ENCODE measurements at regions not wholly inside any gene's neighbourhood (a gene's known extent, or its start where the extent isn't known, plus 50 kb on each side); places are given as distances from the start of the nearest gene placed in this dataset.
"Not testable (repeated sequence)": the region's sequence is repeated elsewhere in the genome, so short reads cannot be mapped to it uniquely, and the experiment has no call there.

GRCh38 chr15:77861997-77862635, 215.4 kb downstream of the TBC1D2B start:
- not testable (repeated sequence) for DNase-seq (ENCODE audit: low spot score)

GRCh38 chr15:77860071-77860691, 217.3 kb downstream of the TBC1D2B start:
- no peak for DNase-seq (ENCODE audit: low spot score)

DNA sequence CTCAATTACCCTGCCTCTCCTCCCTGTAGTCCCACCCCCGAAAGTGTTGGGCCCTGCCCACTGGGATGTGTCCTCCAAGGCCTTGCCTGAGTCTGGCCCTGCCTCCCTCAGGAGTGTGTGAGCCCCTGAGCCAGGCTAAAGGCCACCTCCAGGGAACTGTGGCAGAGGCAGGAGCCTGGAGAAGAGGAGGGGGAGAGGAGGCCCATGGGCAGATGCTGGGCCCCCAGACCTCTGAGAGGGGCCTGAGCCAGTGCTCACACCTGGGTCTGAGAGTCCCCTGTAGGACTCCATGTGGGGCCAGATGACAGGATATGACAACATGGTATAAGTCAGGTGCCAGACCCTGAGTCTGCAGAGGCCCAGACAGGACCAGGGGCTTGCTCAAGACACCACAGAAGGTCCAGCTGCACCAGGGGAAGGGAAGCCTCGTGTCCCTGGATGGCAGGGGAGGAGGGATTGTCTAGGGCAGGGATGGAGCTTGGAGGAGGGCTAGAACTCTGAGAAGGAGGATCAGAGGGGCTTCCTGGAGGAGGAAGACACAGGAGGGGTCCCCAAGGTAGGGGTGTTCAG, 217.9 kb downstream of the TBC1D2B start:
- no peak for DNase-seq (ENCODE audit: low spot score)

- no peak for DNase-seq (ENCODE audit: low spot score)
Measured at GRCh38 chr15:77858792-77859490, 218.6 kb downstream of the TBC1D2B start.

GRCh38 chr15:77857419-77857818, 220.1 kb downstream of the TBC1D2B start:
- DNase-seq (ENCODE audit: low spot score) = no peak

DNA sequence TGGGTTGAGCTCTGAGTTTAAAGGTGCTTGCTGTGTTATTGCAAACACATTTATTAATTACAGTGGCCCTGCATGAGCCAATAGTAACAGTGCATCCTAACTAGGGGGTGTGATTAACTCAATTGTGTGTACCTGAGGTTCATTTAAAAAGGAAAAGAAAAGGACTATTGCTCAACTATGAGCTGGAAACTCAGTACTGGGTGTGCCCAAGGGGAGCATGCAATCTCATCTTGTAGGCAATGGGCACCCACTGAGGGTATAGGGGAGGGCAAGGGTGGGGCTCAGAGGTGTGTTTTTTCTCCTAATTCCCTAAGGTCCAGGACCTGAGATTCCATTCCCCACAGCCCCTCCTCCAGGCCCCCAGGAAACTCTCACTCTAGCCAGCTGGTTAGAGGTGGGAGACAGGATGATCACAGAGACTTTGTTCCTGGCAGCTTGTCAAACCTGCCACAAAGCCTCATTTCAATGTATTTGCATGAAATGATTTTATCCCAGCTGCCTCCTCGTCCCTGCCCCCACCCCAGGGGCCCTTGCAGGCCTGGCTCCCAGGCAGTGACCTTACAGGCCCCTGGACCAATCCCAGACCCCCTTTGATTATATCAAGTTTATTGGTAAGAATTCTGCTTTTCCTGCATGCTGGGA, 220.7 kb downstream of the TBC1D2B start:
- DNase-seq (ENCODE audit: low spot score) = no peak

DNA sequence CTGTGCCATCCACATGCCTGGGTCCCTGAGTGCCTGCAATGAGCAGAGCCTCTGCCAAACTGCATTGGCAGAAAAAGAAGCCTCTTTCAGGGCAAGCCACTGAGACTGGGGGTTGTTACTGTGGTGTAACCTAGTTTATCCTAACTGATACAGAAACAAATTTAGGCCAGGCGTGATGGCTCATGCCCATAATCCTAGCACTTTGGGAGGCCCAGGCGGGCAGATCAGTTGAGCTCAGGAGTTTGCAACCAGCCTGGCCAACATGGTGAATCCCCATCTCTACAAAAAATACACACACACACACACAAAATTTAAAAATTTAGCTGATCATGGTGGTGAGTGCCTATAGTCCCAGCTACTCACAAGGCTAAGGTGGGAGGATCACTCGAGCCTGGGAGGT, 221.6 kb downstream of the TBC1D2B start:
- DNase-seq (ENCODE audit: low spot score) = no peak

DNA sequence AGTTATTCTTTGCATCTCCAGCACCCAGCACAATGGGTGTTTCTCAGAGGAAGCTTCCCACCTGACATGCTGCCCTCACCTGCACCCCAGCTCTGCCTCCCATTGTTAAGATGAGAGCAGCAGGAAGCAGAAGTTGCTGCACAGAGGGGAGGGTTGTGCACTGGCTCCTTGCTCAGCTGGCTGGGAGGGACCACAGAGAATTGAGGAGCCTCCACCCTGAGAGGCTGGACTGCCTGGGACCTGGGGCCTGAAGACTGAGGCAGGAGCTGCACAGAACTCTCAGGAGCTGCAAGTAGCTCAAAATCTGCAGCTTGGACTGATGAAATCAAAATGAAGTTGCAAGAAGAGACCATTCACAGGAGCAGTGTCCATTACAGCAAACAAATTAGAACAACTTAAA, 222.3 kb upstream of the LINGO1 start:
- DNase-seq (ENCODE audit: low spot score) = no peak

DNA sequence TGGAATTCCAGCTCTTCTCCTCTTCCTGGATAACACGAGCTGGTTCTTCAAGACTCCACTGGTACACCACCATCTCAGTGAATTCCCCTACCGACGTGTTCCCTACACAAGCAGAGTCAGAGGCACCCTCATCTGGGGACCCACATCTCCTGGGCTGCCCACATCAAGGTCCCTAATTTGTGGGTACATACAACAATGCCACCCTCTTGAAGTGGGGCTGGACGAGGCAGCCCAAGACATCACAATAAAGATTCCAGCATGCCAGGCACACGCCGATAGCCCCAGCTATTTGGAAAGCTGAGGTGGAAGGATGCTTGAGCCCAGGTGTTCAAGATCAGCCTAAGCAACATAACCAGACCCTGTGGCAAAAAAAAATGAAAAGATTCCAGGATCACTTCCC, 221.2 kb upstream of the LINGO1 start:
- no peak for DNase-seq (ENCODE audit: low spot score)

GRCh38 chr15:77853008-77853328, 220.3 kb upstream of the LINGO1 start:
- no peak for DNase-seq (ENCODE audit: low spot score)

GRCh38 chr15:77852241-77853007, 219.7 kb upstream of the LINGO1 start:
- no peak for DNase-seq (ENCODE audit: low spot score)

GRCh38 chr15:77851691-77852090, 219.0 kb upstream of the LINGO1 start:
- DNase-seq (ENCODE audit: low spot score) = no peak

GRCh38 chr15:77851086-77851485, 218.4 kb upstream of the LINGO1 start:
- no peak for DNase-seq (ENCODE audit: low spot score)

GRCh38 chr15:77846986-77847385, 214.3 kb upstream of the LINGO1 start:
- DNase-seq (ENCODE audit: low spot score) = no peak

- no peak for DNase-seq (ENCODE audit: low spot score)
Measured at GRCh38 chr15:77846360-77846759, 213.6 kb upstream of the LINGO1 start.

DNA sequence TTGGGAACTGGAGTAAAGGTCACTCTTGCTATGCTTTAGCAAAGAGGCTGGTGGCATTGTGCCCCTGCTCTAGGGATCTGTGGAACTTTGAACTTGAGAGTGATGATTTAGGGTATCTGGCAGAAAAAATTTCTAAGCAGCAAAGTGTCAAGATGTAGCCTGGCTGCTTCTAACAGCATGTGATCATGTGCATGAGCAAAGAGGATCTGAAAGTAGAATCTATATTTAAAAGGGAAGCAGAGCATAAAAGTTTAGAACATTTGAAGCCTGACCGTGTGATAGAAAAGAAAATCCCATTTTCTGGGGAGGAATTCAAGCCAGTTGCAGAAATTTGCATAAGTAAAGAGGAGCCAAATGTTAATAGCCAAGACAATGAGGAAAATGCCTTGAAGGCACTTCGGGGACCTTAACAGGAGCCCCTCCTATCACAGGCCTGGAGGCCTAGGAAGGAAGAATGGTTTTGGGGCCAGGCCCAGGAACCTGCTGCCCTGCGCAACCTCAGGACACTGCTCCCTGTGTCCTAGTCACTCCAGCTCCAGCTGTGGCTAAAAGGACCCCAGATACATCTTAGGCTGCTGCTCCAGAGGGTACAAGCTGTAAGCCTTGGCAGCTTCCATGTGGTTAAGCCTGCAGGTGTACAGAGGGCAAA, 212.2 kb upstream of the LINGO1 start:
- no peak for DNase-seq (ENCODE audit: low spot score)

GRCh38 chr15:77843546-77843945, 210.8 kb upstream of the LINGO1 start:
- no peak for DNase-seq (ENCODE audit: low spot score)

GRCh38 chr15:77840991-77841775, 208.5 kb upstream of the LINGO1 start:
- DNase-seq (ENCODE audit: low spot score) = no peak

DNA sequence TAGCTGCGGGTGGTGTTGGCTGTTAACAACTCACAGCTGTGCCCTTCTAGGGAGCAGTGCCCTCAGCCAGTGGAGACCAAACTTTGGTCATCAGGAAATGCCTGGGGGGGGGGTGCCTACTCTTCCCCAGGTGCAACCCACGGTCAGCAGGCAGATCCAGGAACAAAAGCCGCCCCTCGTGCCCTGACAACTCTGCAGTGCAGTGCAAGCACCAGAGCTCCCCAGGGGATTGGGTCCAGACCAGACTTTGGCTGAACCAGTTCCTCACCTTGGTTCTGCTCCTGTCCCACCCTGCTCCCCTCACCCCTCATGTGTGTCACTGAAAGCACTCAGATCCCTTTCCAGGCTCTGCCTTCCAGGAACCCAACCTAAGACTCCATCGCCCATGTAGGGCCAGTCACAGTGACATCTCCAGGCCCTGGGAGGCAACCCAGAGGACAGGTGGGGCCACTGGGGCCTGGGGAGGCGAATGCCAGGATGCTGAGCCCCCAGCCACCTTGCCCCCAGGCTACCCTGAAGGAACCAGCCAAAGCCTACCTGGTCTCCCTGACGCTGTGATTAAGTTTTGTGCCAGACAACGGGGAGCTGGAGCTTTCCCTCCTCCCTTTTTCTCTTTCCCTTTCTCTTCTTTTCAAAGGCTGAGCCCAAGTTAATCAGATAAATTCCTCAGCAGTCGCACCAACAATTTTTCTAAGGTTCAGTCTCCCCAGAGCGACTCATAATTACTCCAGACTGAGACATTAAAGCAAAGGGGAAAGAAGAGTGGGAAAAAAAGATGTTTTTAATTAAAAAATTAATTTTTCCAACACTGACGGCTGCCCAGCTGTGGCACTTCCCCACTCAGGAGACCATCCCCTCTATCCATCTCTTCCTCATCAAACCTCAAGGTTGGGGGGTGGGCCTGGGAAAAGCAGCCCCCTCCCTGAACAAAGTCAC, 207.5 kb upstream of the LINGO1 start:
- DNase-seq (ENCODE audit: low spot score) = no peak

DNA sequence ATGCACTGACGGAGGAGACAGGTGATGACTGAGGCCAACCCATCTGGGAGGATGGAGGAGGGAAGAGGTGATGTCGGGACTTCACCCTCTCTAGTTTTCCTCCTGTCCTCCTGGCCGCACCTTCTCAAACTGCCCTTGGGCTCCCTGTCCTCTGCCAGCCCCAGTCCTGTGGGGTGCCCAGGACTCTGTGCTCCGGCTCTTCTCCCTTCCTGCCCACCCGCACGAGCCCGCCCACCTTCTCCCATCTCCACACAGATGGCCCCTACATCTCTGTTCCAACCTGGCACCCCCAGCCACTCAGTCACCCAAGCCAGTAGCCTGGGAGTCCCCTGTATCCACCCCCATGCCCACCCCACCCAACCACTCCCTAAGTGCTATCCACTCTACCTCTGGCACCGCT, 206.7 kb upstream of the LINGO1 start:
- no peak for DNase-seq (ENCODE audit: low spot score)

Data from COLO829 (cell line).